ENCODE measurements at regions not wholly inside any gene's neighbourhood (a gene's known extent, or its start where the extent isn't known, plus 50 kb on each side); places are given as distances from the start of the nearest gene placed in this dataset.

DNA sequence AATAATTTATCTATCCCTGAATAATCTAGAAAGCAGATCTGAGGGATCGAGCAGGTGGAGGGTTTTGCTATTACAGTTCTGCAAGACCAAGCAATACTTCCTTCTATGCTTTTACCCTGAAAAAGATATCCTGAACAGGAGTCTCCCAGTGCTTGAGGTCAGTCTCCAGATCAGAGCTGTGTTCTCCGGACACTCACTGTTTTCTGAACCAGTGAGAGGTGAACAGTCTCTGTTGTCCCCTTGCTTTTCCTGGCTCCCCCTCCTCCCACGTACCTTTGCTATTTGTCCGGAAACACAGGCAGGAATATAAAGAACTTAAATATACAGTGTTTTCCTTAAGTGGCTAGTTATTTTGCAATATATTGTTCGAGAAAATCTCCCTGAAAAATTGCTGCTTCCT lies 116.6 kb downstream of the ATXN3L start:
- TF ChIP-seq, protein P1, sequence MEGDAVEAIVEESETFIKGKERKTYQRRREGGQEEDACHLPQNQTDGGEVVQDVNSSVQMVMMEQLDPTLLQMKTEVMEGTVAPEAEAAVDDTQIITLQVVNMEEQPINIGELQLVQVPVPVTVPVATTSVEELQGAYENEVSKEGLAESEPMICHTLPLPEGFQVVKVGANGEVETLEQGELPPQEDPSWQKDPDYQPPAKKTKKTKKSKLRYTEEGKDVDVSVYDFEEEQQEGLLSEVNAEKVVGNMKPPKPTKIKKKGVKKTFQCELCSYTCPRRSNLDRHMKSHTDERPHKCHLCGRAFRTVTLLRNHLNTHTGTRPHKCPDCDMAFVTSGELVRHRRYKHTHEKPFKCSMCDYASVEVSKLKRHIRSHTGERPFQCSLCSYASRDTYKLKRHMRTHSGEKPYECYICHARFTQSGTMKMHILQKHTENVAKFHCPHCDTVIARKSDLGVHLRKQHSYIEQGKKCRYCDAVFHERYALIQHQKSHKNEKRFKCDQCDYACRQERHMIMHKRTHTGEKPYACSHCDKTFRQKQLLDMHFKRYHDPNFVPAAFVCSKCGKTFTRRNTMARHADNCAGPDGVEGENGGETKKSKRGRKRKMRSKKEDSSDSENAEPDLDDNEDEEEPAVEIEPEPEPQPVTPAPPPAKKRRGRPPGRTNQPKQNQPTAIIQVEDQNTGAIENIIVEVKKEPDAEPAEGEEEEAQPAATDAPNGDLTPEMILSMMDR (IDR thresholded peaks at IDR 0.05; ENCODE audit: low read depth, low read length) = no peak
- TF ChIP-seq EZH2phosphoT487 (IDR thresholded peaks at IDR 0.05; ENCODE audit: low read depth) = no peak
